ENCODE measurements at regions not wholly inside any gene's neighbourhood (a gene's known extent, or its start where the extent isn't known, plus 50 kb on each side); places are given as distances from the start of the nearest gene placed in this dataset.

GRCh38 chr7:115249080-115249479 lies 327.2 kb downstream of the MDFIC start:
- Histone ChIP-seq H3K9me3 (no peaks in the 10 kb centered on the region), H3K36me3 (no peaks in the 10 kb centered on the region), H3K4me3 (no peak overlapping the region), H3K27me3 (no peaks in the 10 kb centered on the region), H3K4me1 (no peaks in the 10 kb centered on the region), H3K27ac (no peak overlapping the region), H3K9ac (ENCODE audit: low read depth in 2 of 2, low read length in 2 of 2) (no peak overlapping the region)
- intact Hi-C loops (cut with DNase I), result no loop called here
- no peak for TF ChIP-seq CTCF (IDR thresholded peaks at IDR 0.05)
- no peak for DNase-seq

DNA sequence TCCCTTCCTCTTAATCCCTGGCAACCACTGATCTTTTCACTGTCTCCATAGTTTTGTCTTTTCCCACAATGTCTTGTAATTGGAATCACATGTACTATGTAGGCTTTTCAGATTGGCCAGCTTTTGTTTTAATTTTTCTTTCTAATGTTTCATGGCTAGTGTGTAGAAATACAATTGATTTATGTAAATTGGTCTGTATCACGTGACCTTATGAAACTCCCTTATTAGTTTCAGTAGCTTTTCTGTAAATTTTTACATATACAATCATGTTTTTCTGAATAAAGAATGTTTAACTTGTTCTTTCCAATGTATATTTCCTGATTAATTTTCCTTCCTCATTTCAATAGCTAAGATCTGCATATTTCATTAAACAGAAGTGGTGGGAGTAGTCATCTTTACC lies 319.3 kb downstream of the MDFIC start:
- intact Hi-C loops (cut with DNase I), result no loop called here
- Histone ChIP-seq H3K4me3 (no peak overlapping the region), H3K27ac (no peak overlapping the region), H3K9me3 (no peaks in the 10 kb centered on the region), H3K27me3 (no peaks in the 10 kb centered on the region), H3K4me1 (no peaks in the 10 kb centered on the region), H3K36me3 (no peaks in the 10 kb centered on the region), H3K9ac (ENCODE audit: low read depth in 2 of 2, low read length in 2 of 2) (no peak overlapping the region)
- no peak for TF ChIP-seq CTCF (IDR thresholded peaks at IDR 0.05)
- DNase-seq, result no peak

DNA sequence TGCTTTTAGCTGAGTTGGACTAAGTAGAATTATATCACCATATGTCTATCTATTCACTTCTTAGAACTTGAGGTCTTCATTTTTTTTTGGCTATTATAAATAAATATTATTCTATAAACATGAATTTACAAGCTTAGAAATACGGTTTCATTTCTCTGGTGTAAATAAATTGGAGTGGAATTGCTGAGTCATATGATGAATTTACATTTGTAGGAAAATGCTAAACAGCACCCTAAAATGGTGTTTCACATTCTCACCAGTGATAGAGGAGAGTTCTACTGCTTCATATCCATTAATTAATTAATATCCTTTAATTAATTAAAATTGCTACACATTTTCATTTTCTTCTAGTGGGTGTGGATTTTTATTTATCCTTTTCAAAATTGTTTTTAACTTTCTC lies 318.3 kb downstream of the MDFIC start:
- Histone ChIP-seq H3K27ac (no peak overlapping the region), H3K36me3 (no peaks in the 10 kb centered on the region), H3K9me3 (no peaks in the 10 kb centered on the region), H3K27me3 (no peaks in the 10 kb centered on the region), H3K4me3 (no peak overlapping the region), H3K4me1 (no peaks in the 10 kb centered on the region), H3K9ac (ENCODE audit: low read depth in 2 of 2, low read length in 2 of 2) (no peak overlapping the region)
- TF ChIP-seq CTCF (IDR thresholded peaks at IDR 0.05), result no peak
- intact Hi-C loops (cut with DNase I), result no loop called here
- DNase-seq, result no peak

DNA sequence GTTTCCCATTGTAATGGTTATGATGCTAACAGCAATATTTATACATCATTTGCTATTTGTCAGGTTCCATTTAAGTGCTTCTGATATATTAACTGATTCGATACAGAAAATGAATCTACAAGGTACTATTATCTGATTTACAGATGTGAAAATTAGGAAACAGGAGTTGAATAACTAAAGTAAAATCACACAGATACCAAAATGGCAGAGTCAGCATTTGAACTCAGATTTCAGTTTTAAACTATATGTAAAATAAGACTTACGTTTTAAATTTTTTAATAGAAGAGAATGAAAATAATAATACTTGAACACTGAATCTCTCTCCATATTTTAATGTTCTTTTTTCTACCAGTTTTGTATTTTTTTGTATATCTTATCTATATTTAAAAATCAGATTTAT lies 313.2 kb downstream of the MDFIC start:
- intact Hi-C loops (cut with DNase I), result no loop called here
- Histone ChIP-seq H3K27me3 (no peaks in the 10 kb centered on the region), H3K36me3 (no peaks in the 10 kb centered on the region), H3K27ac (no peak overlapping the region), H3K9ac (ENCODE audit: low read depth in 2 of 2, low read length in 2 of 2) (no peak overlapping the region), H3K4me3 (no peak overlapping the region), H3K4me1 (no peaks in the 10 kb centered on the region), H3K9me3 (no peaks in the 10 kb centered on the region)
- no peak for DNase-seq
- no peak for TF ChIP-seq CTCF (IDR thresholded peaks at IDR 0.05)

GRCh38 chr7:115233809-115234208 lies 311.9 kb downstream of the MDFIC start:
- DNase-seq, result no peak
- intact Hi-C loops (cut with DNase I), result no loop called here
- Histone ChIP-seq H3K27me3 (no peaks in the 10 kb centered on the region), H3K27ac (no peak overlapping the region), H3K4me1 (no peaks in the 10 kb centered on the region), H3K9ac (ENCODE audit: low read depth in 2 of 2, low read length in 2 of 2) (no peak overlapping the region), H3K36me3 (no peaks in the 10 kb centered on the region), H3K9me3 (no peaks in the 10 kb centered on the region), H3K4me3 (no peak overlapping the region)
- TF ChIP-seq CTCF (IDR thresholded peaks at IDR 0.05), result no peak

DNA sequence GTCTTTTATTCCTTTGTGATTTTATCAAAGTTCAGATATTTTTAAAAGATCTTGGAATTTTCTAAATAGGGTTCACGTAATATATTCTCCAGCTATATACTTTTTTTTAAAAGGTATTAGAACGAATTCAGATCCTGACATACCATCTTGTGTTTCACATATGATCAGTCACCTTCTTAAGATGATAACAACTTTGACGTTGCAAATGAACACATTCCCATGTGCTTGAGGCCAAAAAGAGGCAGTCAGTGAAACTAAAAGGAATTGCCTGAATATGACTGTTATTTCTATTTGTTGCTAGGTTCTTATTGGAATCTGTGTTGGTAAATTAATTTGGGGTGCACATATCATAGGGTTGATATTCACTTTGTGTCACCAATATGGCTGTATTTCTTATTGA lies 310.1 kb downstream of the MDFIC start:
- no peak for DNase-seq
- H3K9me3 ChIP-seq, result no peaks in the 10 kb centered on the region
- intact Hi-C loops (cut with DNase I), result no loop called here
- H3K27me3 ChIP-seq, result no peaks in the 10 kb centered on the region
- no peak overlapping the region for H3K27ac ChIP-seq
- H3K4me3 ChIP-seq, result no peak overlapping the region
- no peak for TF ChIP-seq CTCF (IDR thresholded peaks at IDR 0.05)
- H3K4me1 ChIP-seq, result no peaks in the 10 kb centered on the region
- H3K9ac ChIP-seq (ENCODE audit: low read depth in 2 of 2, low read length in 2 of 2), result no peak overlapping the region
- H3K36me3 ChIP-seq, result no peaks in the 10 kb centered on the region

Data from colonic mucosa (tissue), 4 donors.